ENCODE measurements at regions not wholly inside any gene's neighbourhood (a gene's known extent, or its start where the extent isn't known, plus 50 kb on each side); places are given as distances from the start of the nearest gene placed in this dataset.

DNA sequence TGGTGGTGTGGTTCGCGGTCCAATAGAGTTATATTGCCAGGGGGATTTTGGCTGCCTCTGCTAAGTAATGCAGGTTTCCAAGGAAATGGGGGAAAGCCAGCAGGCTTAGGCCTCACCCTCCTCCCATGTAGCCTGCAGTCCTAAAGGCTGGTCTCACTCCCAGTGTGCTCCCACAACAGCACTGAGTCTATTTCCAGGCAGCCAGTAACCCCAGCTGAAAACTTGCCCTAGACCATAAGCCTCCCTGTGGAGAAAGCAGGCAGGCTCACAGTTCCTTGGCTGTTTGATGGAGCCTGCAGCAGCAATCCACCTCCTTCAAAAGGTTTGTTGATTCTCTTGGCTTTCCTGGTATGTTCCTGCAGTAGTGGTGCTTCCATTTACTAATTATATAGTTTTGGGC lies 220.0 kb upstream of the ZNF804B start:
- H3K79me1 ChIP-seq (ENCODE audit: low read depth, low read length): no peaks in the 10 kb centered on the region
- DNase-seq (ENCODE audit: low read depth in 1 of 2, low spot score in 2 of 2) (no peak), FAIRE-seq (no peak)
- no peak overlapping the region for H2BK120ac ChIP-seq (replicated peaks; ENCODE audit: low read depth, low read length)
- H3K27me3 ChIP-seq (replicated peaks in 1 of 4; ENCODE audit: control insufficient read depth in 3 of 4, extremely low read depth in 1 of 4, insufficient read depth in 3 of 4, low read length in 3 of 4): no peaks in the 10 kb centered on the region
- H2BK5ac ChIP-seq (ENCODE audit: low read depth, low read length): no peak overlapping the region
- no peak overlapping the region for H3K4me2 ChIP-seq (ENCODE audit: insufficient read depth in 1 of 2, low read depth in 2 of 2, low read length in 2 of 2)
- H4K8ac ChIP-seq (ENCODE audit: extremely low read depth, insufficient read depth, low read length): no peak overlapping the region
- H2BK12ac ChIP-seq (ENCODE audit: low read depth, low read length): no peak overlapping the region
- no peak overlapping the region for H2AFZ ChIP-seq (ENCODE audit: low read length)
- H4K5ac ChIP-seq (ENCODE audit: insufficient read length, low read depth, low read length): no peak overlapping the region
- H3K36me3 ChIP-seq (ENCODE audit: control insufficient read depth in 2 of 4, insufficient read depth in 4 of 4, low read length in 3 of 4): no peaks in the 10 kb centered on the region
- H2BK15ac ChIP-seq (ENCODE audit: low read length): no peak overlapping the region
- ChIA-PET POLR2A (ENCODE audit: partially characterized antibody) (no interaction called here), CTCF (ENCODE audit: partially characterized antibody) (interaction anchor here (0.8 to 1.6 kb wide), 3 partner anchors 8 to 296 kb away, joined by 3 to 8 read pairs (median 3); no protein-coding TSS in a partner anchor)
- no peak overlapping the region for H3K4me3 ChIP-seq (ENCODE audit: extremely low read depth in 1 of 4, insufficient read depth in 2 of 4, low read depth in 3 of 4, low read length in 4 of 4)
- no peak overlapping the region for H3K18ac ChIP-seq (ENCODE audit: extremely low read depth, low read length)
- H3K79me2 ChIP-seq (ENCODE audit: control insufficient read depth in 1 of 2, insufficient read depth in 2 of 2, low read length in 2 of 2): no peaks in the 10 kb centered on the region
- 90% methylated on average over 2 of the region's 2 CpGs; no CpG with 5 or more reads in 1 of the 2 experiments for WGBS, 2 experiments (ENCODE audit: extremely low coverage in 1 of 2, insufficient coverage in 1 of 2, insufficient read length in 1 of 2, insufficient replicate concordance in 2 of 2, low coverage in 1 of 2, low lambda C conversion rate in 2 of 2, missing lambda C conversion rate in 1 of 2)
- no peak overlapping the region for H3K9ac ChIP-seq (replicated peaks in 1 of 4; ENCODE audit: extremely low read depth in 1 of 4, low read depth in 3 of 4, low read length in 3 of 4)
- no peak overlapping the region for H3K23ac ChIP-seq (ENCODE audit: insufficient read length)
- H3K9me3 ChIP-seq (ENCODE audit: insufficient read depth in 2 of 2, low read depth in 1 of 2, low read length in 1 of 2): peaks cover 4% of the 10 kb centered on the region in 2 experiments; a peak in 2 of 4 replicates
- no peaks in the 10 kb centered on the region for H3K4me1 ChIP-seq (replicated peaks in 1 of 4; ENCODE audit: control insufficient read depth in 3 of 4, insufficient read depth in 4 of 4, low read length in 3 of 4)
- H2AK5ac ChIP-seq (ENCODE audit: low read depth, low read length): no peak overlapping the region
- H3K23me2 ChIP-seq (ENCODE audit: low read depth, low read length): no peaks in the 10 kb centered on the region
- no peak overlapping the region for H3K27ac ChIP-seq (ENCODE audit: low read depth, low read length)
- H3K56ac ChIP-seq (replicated peaks; ENCODE audit: insufficient read length, low read depth, low read length): no peak overlapping the region
- no peak overlapping the region for H3K4ac ChIP-seq (replicated peaks; ENCODE audit: insufficient read length, low read depth, low read length)
- no peak overlapping the region for H4K91ac ChIP-seq (replicated peaks; ENCODE audit: insufficient read length, low read length)
- H3K14ac ChIP-seq (ENCODE audit: insufficient read length): no peak overlapping the region
- H2BK20ac ChIP-seq (ENCODE audit: low read length): no peak overlapping the region
- H4K20me1 ChIP-seq (replicated peaks in 1 of 2; ENCODE audit: control insufficient read depth in 1 of 2, insufficient read depth in 2 of 2, low read length in 2 of 2): no peaks in the 10 kb centered on the region
- TF ChIP-seq ASH2L (IDR thresholded peaks at IDR 0.05; ENCODE audit: low read length): no peak
- no peak for TF ChIP-seq TAF7 (optimal IDR thresholded peaks at IDR 0.05; ENCODE audit: borderline replicate concordance, low read depth, low read length)
- no peak for TF ChIP-seq POLR2A (IDR thresholded peaks at IDR 0.05; ENCODE audit: control extremely low read depth in 1 of 2, low read depth in 2 of 2, low read length in 2 of 2)
